Urinary bladder (tissue), 3 donors: ENCODE measurements at regions not wholly inside any gene's neighbourhood (a gene's known extent, or its start where the extent isn't known, plus 50 kb on each side); places are given as distances from the start of the nearest gene placed in this dataset.

Source experiments
- DNase-seq: peaks from one replicate; pipeline ENCODE4 v3.0.0-alpha.2; 2015; ENCODE audit errors: extremely low spot score
- H3K27ac ChIP-seq: one replicate; pipeline ENCODE4 v1.5.1; 2013; ENCODE audit warnings: low read depth, mild to moderate bottlenecking, moderate library complexity
- H3K36me3 ChIP-seq: one replicate; pipeline ENCODE4 v1.6.1; 2013; ENCODE audit warnings: mild to moderate bottlenecking, moderate library complexity; ENCODE audit not compliant: insufficient read depth
- H3K4me1 ChIP-seq: one replicate; pipeline ENCODE4 v1.6.1; 2013; ENCODE audit warnings: mild to moderate bottlenecking, moderate library complexity; ENCODE audit not compliant: insufficient read depth
- H3K4me3 ChIP-seq: one replicate; pipeline ENCODE4 v1.5.1; 2013; ENCODE audit warnings: low read depth, low read length
- WGBS: extraction: QIAGEN DNeasy Blood & Tissue Kit; methylation state at CpG from one replicate; pipeline ENCODE4 v1.1.7; 2013; 5-methylcytosine and 5-hydroxymethylcytosine counted together
- donor health status: healthy with polysubstance abuse.
- donor health status: healthy.

DNA sequence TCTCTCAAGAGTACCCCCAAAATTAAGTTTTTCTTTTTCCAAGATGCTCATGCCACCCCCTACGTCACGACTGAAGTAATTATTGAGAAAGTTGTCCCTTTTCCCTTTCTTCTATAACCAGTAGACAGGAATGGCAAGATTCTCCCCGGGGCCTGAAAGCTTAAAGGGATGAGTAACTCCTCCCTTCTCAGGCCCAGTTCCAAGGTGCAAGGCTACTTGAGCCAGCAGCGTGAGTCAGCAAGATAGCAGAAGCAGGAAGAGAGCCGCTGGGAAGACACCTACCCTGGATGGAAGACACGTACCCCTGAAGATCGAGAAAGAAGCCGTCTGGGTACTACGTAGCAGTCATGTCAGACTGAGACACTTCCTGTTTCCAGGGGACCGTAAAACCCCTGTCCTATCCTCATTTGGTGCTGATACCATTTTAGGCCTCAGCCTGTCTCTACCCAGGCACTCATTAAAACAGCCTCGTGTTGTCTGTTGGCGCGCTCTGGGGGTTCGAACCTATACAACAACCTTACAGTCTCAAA, 241.0 kb downstream of the ADGRG6 start:
- no peaks in the 10 kb centered on the region for H3K36me3 ChIP-seq
- WGBS = 40% methylated on average over 14 of the region's 14 CpGs
- H3K27ac ChIP-seq = no peak overlapping the region
- DNase-seq = no peak
- no peaks in the 10 kb centered on the region for H3K4me1 ChIP-seq
- H3K4me3 ChIP-seq = no peak overlapping the region

DNA sequence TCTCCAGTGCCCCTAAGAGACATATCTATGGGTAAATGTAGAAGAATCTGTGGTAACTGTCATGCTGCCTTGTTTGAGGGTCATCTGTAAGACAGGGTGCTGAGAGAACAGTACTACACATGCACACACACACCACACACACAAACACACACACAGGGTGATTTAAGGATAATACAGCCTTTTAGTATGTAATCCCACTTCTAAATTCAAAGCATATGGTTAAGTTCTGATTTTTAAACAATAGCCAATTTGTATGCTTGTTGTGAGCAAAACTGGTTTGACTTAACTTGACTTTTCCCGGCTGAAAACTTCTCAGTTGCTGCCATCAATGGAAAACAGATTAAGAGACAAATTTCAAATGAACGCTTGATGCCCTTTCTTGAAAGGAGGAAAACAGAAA, 241.8 kb downstream of the ADGRG6 start:
- no peaks in the 10 kb centered on the region for H3K36me3 ChIP-seq
- DNase-seq = no peak
- no peak overlapping the region for H3K27ac ChIP-seq
- H3K4me1 ChIP-seq = no peaks in the 10 kb centered on the region
- no peak overlapping the region for H3K4me3 ChIP-seq
- 64% methylated on average over 2 of the region's 2 CpGs for WGBS

DNA sequence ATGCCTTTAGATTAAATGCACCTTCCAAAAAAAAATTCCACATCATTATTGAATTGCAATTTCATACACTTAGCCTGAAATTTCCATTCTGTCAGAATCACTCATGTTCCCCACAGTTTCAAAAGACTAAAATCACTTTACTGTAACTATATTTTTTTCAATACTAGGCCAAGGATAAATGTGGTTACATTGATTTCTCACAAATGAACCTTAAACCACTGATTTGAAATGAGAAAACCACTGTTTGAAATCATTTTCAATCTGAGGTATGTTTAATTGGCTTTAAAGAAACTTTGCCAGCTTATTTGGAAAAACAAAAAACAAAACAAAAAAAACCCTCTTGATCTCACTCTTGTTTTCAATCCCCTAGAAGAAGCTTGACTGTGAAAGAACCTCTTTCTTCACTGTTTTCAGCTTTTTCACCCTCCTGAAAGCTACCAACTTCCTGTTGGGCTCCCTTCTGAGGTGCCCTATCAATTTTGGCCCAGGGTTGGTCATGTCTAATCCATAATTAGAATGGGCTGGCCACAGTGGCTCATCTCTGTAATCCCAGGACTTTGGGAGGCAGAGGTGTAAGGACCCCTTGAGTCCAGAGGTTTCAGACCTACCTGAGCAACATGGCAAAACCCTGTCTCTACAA, 242.5 kb downstream of the ADGRG6 start:
- Histone ChIP-seq H3K36me3 (no peaks in the 10 kb centered on the region), H3K4me3 (no peak overlapping the region), H3K4me1 (no peaks in the 10 kb centered on the region), H3K27ac (no peak overlapping the region)
- no peak for DNase-seq

DNA sequence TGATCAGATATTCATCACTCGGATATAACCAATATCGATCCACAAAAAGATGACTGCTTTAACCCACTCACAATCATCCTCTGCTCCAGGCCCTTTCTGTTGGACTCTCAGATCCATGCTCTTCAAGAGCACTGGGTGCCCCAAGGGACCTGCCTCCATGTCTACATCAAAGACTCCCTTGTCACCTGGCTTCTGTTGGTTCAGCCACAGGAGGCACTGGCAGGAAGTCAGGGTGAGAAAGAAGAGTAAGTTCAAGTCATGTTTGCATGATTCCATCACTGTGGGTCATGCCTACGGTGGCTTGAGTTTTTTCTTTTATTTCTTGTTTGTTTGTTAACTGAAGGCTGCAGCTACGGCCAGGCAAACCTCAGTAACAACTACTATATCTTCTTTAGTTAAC, 243.3 kb downstream of the ADGRG6 start:
- Histone ChIP-seq H3K27ac (no peak overlapping the region), H3K36me3 (no peaks in the 10 kb centered on the region), H3K4me1 (no peaks in the 10 kb centered on the region), H3K4me3 (no peak overlapping the region)
- WGBS = 88% methylated on average over 4 of the region's 4 CpGs
- DNase-seq = no peak

DNA sequence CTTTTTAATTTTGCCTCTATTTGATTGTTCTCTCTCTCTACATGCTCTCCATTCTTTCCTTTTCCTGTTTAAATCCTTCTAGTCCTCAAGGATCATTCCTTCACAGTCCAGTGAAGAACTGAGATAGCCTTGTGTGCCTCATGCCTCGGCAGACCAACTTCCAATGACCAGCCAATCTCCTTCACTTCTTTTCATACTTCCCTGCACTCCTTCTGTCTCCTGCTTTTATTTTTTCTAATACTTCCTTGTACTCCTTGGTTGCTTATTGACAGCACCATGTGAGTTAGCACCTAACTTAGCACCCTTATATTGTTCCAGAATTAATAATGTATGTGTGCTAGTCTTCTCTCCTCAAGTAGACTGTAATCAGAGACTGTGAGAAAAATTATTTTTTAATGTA, 246.8 kb downstream of the ADGRG6 start:
- DNase-seq = no peak
- Histone ChIP-seq H3K36me3 (no peaks in the 10 kb centered on the region), H3K4me3 (no peak overlapping the region), H3K27ac (no peak overlapping the region), H3K4me1 (no peaks in the 10 kb centered on the region)
- WGBS = 93% methylated on average over 1 of the region's 1 CpG

DNA sequence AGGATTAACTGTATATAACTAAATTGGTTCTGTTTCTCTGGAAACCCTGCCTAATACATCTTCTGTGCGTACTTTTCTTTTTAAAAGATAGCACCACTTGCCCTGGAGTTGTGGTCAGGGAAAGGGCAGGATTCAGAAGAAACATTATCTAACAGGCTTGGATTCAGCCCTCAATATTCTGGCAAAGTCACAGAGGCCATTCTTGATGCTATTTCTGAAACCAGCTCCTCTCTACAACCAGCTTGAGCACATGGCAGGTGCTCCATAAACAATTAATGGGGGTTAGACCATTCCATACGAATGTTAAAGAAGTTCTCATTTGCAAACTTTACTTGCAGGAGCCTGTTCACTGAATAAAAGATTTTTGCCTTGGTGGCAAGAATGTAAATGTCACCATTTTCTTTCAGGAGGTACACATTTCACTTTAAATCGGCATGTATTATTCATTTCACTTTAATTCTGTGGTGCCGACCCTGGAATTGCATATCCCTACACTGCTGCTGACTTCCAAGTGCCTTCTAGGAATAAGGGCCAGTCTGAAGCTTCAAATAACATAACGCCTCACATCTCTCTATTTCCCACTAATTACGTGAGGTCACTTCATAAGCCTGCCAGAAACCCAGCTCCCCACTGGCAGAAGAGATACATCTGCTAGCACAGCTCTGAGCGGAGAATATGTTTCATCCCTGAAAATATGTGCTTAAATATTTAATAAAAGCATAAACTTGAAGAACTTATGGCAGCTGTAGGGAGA, 248.7 kb downstream of the ADGRG6 start:
- WGBS = 67% methylated on average over 7 of the region's 7 CpGs
- DNase-seq = no peak
- Histone ChIP-seq H3K36me3 (no peaks in the 10 kb centered on the region), H3K27ac (no peak overlapping the region), H3K4me3 (no peak overlapping the region), H3K4me1 (no peaks in the 10 kb centered on the region)

DNA sequence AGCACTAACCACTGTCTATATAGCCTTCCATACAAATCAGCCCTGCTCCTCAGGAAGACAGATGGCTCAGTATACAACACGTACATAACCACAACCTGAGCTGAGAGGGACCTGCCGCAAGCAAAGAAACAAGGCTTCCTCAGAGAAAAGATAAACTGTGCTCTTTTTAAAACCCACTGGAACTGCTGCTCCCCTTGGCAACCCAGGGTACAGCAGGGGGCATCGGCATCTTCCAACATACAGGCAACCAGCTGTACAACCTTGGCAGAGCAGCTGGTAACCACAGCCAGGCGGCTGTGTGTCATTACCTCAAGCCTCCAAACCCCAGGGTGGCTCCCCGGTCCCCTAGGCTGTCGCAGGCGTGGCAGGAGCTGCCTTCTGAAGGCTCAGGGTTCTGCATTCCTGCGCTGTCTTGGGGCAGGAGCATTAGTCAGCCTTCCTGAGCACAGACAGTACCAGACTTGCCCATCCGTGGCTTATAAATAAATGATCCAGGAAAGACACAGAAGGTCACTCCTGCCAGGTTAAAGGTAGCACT, 249.5 kb downstream of the ADGRG6 start:
- Histone ChIP-seq H3K4me3 (no peak overlapping the region), H3K4me1 (no peaks in the 10 kb centered on the region), H3K27ac (no peak overlapping the region), H3K36me3 (no peaks in the 10 kb centered on the region)
- WGBS = 61% methylated on average over 9 of the region's 9 CpGs
- DNase-seq = no peak

DNA sequence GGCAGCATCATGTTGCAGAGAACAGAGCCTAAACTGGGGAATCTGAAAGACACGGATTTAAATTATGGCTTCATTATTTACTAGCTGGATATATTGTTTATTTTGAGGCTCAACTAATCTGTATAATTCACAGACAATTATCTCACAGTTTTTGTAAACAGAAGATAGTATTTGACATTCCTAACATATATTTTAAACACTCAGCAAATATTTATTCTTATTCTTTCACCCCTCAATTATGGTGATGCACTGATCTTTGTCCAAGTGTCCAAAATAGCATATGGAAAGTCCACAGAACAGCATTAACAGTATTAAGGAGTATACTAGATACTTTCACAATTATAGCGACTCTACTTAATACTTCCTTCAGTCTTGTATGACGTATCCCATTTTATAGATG, 257.0 kb downstream of the ADGRG6 start:
- Histone ChIP-seq H3K4me1 (no peaks in the 10 kb centered on the region), H3K27ac (no peak overlapping the region), H3K4me3 (no peak overlapping the region), H3K36me3 (no peaks in the 10 kb centered on the region)
- 35% methylated on average over 3 of the region's 3 CpGs for WGBS
- no peak for DNase-seq

DNA sequence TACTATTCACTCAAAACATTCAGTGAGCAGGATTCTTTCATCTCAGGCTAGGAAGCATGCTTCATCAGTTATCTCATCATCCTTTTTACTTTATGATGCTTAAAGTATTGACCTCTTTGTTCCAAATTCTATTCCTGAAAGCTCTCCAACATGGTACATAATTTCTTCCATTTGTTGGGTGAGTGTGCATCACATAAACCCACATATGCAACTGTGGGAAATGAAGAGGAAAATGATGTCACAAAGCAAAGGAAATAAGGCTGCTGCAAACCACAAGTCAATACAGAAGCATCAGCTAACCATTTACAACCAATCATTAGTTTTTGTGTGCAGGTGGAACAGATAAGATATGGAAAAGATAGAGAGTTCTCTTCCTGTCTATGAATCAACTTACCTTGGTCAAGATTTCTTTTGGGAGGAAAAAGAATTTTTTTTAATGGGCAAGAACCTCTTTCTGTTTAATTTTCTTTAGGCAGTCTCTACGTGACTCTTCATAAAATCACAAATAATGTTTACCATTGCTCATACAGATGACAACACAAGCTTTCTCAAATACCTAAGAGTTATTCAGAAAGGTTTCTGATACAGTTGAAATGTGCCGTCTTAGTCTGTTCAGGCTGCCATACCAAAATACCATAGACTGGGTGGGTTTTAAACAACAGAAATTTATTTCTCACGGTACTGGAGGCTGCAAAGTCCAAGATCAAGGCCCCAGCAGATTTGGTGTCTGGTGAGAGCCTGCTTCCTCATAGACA, 259.9 kb downstream of the ADGRG6 start:
- Histone ChIP-seq H3K4me3 (no peak overlapping the region), H3K27ac (no peak overlapping the region), H3K36me3 (no peaks in the 10 kb centered on the region), H3K4me1 (no peaks in the 10 kb centered on the region)
- WGBS = 91% methylated on average over 3 of the region's 3 CpGs
- DNase-seq = no peak

DNA sequence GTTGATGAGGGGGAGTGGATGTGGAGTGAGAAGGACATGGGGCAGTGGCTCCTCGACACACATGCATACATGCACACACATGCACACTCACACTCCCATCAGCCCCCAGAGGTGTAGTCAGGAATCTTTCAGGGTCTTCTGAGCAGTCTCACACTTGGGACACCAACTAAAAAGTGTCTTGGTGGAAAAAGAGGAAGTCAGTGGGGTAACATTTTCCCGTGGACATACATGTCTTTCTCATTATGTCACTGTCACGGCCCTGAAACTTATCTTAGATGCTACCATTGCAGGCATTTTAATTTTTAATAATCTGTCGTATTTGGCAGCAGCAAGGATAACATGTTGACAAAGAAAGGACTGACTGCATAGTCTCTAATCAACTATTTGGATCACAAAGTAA, 261.1 kb downstream of the ADGRG6 start:
- WGBS = 89% methylated on average over 4 of the region's 4 CpGs
- H3K36me3 ChIP-seq = no peaks in the 10 kb centered on the region

DNA sequence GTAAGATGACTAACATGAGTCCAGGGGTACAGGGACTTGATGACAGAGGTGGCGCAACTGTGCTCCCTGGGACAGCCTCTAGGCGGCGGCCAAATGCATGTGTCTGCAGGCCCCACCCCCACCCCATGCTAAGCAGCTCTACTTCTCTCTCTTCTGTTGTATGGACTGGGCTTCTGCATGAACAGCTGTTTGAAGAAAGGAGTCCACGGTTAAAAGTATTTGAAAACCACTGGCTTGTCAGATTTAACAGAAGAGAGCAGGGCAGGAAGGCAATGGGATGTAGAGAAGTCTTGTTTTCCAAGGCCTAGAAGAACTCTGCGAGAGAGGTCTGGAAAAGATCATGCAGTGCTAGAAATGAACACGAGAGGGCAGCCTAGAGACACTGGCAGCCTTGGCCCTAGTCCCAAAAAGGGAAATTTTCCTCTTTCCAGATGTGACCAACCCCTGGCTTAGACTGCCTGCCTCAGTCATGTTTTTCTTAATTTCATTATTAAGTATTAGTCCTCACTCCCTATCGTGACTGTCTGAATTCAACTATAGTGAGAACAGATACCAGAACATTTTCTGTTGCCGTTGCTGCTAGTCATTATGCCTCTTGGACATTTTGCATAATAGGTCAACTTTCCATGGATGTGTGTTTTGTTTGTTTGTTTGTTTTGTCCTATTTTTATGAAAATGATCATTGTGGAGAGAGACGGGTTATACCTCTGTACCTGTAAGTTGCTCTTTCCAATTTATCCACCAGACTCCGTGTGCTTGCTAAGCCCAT, 265.0 kb downstream of the ADGRG6 start:
- Histone ChIP-seq H3K36me3 (no peaks in the 10 kb centered on the region), H3K4me3 (no peak overlapping the region), H3K4me1 (no peaks in the 10 kb centered on the region), H3K27ac (no peak overlapping the region)
- 72% methylated on average over 10 of the region's 10 CpGs for WGBS
- DNase-seq = no peak

More for the DNA sequence above, 261.1 kb downstream of the ADGRG6 start:
- Histone ChIP-seq H3K4me1 (no peaks in the 10 kb centered on the region), H3K4me3 (no peak overlapping the region), H3K27ac (no peak overlapping the region)
- no peak for DNase-seq

DNA sequence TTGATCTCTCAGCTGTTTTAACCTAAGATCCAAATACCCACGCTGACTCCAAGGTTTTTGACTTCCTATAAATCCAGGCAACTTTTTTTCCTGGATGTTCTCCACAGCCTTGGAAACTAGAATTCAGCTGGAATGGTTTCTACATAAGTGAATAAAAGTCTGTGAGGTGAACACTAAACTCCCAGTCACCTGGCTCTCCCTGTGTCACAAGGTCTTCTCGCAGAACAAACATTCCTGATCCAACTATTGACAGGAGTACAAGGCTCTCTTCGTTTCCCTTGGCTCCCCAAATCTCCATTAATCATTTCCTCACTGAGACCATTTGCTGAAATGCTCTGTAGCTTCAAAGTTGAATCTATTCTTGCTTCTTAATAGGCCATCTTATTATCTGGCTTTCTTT, 265.7 kb downstream of the ADGRG6 start:
- Histone ChIP-seq H3K36me3 (no peaks in the 10 kb centered on the region), H3K4me3 (no peak overlapping the region), H3K27ac (no peak overlapping the region), H3K4me1 (no peaks in the 10 kb centered on the region)
- 85% methylated on average over 3 of the region's 3 CpGs for WGBS
- no peak for DNase-seq
